HG03064 (cell line): ENCODE measurements at regions not wholly inside any gene's neighbourhood (a gene's known extent, or its start where the extent isn't known, plus 50 kb on each side); places are given as distances from the start of the nearest gene placed in this dataset.

ENCODE experiments used
- ATAC-seq: cut with Tn5 transposase; IDR thresholded peaks from one replicate; pipeline ENCODE4 v1.9.1; 2021; ENCODE audit warnings: low read depth; ENCODE audit not compliant: unreplicated experiment

DNA sequence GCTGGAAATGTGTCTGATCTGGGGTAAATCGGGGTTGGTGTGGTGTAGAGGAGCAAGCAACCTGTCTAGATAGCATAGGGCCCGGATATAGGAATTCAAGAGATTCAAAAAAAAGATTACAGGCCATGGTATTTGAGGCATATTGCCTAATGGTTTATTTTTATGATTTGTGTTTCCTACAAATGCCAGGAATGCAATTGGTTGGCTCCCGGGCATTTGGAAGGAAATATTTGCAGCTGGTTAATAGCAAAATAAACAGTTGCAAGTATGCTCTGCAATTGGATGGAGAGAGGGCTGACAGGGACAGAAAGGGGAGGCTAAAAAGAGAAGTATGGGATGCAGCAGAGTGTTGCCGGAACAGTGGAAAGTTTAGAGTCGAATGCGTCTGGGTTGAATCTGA lies 315.6 kb upstream of the ATP2B1 start:
- no peak for ATAC-seq

DNA sequence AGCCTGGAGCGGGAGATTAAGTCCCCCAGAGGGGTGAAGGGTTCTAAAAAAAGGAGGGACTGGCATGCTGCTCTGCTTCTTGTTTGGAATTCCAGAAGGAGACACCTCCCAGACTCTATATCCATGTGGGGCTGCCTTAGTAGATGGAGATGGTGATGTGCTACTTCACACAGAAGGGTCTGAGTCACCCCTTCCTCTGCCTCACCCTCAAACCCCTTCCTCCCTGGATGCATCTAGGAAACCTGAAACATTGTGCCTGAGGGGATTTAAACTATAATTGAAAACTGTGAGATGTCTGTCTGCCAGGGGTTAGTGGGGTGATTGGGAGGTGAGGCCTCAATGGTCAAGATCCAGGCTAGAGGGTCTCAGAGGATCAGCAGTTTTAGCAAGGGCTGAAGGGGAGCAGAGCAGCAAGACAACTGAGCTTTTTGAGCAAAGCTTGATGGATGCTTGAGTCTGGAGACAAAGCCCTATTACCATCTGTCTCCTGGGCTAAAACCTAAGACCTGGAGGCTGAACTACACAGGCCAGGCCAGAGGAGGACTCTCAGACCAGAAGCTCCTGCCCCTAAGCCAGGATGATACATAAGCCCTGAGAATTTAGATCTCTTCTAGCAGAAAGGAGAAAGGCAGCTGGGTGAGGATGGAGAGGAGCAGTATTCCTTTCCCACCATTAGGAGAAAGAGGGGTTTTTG lies 314.7 kb upstream of the ATP2B1 start:
- no peak for ATAC-seq

DNA sequence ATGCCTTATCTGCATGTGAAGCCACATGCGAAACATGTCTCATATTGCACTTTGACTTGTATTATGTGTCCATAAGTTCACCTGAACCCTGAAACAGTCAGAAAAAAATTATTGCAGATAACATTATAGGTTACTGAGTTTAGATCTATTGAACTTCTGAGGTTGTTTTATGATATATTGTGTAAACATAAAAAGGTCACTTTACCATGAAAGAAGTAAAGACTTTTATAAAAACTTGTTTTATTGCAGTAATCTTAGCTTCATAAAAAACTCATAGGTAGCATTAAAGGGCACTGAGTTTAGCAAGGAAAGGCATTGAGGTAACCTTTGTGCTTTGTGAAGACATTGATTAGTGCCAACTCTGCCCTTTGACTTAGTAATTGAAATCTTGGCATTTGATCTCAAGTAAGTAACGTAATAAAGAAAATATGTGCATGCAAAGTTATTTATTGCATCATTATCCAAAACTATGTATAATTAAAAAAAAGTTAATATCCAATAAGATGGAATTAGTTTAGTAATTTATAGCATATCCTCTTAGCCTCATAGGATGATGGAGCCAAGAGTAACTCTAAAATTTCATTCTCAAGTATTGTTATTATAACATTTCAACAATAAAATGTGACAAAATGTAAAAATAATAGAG lies 313.3 kb upstream of the ATP2B1 start:
- no peak for ATAC-seq

DNA sequence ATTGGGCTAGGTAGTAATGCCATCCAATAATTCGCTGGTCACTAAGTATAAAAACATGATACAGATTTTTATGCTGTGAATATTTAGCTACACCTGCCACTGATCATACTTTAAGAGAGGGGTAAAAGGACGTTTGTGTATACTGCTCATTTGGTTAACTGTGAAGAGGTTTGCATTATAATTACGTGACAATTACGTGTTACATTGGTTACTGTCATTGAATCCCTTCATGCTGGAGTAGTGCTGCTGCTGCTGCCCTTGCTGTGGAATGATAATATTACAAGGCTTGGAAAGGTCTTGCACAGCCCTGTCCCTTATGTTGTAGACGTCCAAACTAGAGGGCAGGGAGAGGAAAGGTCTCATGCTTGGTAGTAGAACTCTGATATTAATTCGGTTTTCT lies 312.2 kb upstream of the ATP2B1 start:
- no peak for ATAC-seq

DNA sequence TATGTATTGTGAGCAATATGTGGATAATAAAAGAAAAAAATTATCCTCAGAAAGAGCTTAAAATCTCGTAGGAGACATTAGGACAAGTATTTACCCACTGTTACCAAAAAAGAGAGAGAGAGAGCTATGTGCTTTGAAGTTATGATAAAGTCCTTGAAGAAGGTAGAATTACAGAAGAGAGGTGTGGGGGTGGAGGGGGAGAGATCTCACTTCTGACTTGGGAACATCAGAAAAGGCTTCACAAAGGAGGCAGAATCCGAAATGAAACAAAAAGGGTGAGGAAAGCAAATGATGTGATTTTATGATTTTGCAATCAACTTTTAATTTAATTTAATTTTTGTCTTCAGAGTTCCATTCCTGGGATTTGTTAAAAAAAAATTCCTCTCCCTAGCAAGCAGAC lies 311.8 kb upstream of the ATP2B1 start:
- ATAC-seq: no peak

DNA sequence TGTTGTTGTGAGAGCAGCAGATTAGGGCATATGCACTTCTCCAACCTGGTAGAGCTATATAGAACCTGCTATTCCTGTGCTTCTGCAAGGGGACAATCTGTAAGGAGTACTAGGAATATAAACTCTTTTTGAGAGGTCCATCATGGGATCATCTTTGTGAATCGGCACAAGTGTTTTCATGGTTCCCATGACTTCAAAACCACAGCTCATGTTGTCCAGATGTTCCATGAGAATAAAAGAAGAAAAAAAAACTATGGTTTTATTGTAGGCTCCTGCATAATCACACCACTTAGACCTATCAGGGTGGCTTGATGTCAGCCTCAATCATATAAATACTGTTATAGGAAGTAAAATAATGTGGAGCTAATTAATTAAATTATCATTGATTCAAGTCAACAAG lies 311.4 kb upstream of the ATP2B1 start:
- ATAC-seq: no peak

DNA sequence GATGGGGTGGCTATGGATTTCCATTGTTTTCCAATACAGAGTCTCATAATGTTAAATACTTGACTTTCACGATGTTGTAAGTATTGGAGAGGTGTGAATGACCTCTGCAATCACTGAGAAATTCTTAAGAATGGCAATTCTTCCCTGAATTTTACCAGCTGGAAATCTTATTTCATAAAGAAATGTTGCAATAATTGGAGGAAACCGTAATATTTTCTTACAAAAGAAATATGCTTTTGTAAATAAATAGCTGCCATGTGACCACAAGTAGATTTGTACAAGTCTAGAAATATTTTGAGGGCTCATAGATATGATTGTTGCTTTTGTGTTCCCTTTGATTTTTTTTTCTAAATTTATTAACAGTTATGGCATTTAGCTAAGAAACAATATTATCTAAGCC lies 308.7 kb upstream of the ATP2B1 start:
- no peak for ATAC-seq

DNA sequence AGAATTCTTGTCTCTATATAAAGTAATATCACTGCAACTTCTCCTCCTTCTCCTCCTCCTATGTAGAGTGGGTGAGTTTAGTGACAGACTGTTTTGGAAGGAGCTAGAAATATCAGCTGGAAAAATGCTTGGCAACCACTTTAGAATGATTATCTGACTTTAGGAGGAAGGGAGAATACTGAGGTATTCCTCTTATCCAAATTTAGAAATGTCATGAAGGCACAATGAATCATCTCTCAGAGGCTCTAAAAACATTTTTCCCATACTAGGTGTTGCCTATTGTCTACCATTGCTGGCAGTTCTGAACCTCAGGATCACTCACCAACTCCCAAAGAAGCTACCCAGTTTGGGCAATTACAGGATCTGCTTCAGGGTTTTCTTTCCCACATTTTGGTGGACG lies 306.6 kb upstream of the ATP2B1 start:
- ATAC-seq: no peak

DNA sequence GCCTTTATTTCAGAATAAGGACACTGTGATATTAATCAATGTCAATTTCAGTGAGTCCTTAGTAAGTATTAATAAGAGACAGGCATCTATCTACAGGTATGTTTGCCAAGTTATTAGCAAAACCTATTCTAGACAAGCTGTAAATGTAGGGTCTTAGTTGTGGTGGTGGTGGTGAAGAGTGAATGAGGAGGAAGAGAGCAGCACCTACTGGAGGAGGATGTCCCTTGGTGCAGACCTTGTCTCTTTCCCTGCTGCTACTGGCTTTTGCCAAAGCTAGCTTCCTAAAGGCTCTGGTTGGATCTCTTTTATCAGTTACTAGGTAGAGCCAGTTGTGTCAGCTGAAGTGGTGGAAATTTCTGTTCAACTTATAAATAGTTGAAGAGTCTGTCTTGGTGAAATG lies 304.8 kb upstream of the ATP2B1 start:
- no peak for ATAC-seq

DNA sequence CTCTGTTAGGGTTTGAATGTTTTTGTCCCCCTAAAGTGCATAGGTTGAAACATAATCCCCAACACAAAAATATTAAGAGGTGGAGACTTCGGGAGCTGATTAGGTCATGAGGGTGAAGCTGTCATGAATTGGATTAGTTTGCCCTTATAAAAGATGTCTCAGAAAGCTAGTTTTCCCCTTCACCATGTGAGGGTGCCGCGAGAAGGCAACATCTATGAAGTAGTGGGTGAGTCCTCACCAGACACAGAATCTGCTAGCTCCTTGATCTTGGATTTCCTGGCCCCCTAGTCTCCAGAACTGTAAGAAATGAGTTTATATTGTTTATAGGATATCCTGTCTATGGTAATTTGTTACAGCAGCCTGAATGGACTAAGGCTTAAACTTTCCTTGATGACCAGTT lies 301.5 kb upstream of the ATP2B1 start:
- no peak for ATAC-seq

DNA sequence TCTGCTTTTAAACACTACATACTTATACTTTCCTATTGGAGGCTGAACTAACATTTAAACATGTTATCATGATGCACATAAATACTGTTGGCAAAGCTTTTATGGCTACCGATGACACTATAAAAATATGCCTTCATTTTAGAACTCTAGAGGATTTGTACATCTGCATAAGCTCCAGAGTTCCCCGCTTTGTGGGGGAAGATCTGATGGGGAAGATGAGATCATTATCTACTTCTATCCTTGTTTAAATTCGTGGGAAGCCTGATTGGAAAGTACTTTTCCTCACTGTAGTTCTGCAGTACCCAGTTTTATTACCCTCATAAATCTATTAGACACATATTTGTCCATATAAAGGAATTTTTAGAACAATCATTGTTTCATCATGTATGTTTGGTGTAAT lies 299.6 kb upstream of the ATP2B1 start:
- no peak for ATAC-seq

DNA sequence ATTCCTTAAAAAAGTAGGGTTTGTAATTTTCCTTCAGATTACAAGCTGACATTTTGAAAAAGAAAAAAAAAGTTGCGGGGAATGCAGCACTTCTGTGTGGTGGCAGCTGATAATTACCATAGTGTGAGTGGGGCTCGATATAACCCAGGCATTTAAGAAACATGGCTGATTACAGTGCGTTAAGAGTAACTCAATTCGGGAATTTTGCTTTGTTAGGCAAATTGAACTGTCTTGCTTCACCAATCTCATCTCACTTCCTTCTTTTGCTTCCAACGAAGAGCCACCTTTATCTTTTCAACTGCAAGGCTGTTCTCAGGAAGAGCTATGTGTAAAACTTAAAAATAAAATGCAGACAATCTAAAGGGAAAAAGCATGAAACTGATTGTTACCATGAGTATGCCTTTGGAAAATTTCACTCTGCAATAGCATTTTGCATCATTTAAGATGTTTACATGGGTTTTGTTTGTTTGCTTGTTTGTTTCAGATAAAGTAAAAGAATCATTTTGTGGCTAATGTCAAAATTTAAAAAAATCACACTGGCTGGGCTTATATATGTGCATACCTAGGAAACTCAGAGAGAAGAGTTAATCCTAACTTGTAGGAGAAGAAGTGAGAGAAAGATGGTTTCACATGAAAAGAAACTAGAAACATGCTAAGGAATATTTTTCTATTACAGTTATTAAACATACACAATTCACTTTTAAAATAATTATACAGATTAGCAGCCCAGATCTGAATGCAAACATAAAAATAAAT lies 295.9 kb upstream of the ATP2B1 start:
- ATAC-seq: no peak

DNA sequence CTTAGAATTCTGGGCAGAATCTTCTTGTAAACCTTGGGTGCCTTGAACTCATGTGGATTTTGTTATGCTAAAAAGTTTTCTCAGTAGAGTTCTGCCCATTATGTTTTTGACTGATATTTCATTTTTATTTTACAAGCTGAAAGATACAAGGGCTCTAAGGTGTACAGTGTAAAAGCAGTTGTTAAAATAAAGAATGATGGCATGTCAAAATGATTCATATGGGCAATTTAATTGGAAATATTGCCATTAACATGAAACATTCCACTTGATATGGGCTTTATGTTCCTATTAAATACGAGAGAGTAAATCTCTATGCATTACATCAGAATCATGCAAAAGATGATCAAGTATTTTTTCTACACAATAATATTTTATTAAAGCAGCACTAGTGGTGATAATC lies 295.1 kb upstream of the ATP2B1 start:
- no peak for ATAC-seq

DNA sequence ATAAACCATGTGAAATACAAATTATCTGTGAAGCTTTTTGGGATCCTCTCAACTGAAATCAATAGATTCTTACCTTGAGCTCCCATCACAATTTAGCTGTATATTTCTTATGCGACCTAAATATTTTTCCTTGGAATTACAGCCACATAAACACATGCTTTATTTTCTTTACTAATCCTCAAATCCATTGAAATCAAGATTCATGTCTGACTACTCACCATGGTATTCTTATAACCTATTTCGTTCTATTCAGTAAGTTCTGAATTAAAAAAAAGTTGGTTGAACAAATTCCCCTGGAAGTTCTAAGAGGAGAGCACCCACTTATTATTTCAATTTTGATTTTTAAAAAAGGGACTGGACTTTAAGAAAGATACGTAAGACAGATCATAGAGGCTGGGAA lies 292.1 kb upstream of the ATP2B1 start:
- no peak for ATAC-seq

DNA sequence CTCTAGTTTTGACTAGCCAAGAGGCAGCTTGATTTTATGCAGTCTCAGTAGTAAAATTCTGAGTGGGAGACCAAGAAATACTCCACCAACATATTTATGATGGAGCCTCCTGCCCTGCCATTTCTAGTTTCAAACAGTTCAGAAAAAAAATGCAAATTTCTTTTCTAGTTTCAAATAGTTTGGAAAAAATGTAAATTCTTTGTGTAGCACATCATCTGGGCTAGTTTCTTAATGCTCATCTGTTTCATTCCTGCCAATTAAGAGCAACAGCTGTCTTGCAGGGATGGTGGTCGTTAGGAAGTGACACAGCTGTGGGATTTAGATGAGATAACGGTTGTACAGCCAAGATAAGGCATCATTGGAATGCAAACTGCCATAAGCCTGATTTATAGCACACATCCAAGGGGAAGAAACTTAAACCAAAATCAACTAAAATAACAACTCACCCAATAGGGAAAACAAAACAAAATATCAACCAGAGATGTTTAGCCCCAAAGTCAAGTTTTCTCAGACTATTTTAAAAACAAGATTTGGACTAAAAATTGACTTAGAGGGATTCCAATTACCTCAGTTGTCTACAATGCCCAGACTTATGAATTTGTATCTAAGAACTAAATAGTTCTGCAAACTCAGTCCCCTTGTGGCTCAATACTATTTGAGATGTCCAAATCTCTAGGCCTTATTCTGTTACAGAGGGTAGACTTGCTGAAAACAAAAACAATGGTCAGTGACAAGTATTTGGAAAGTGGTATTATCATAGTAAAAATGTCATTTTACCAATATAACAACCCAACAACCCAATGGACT lies 291.3 kb upstream of the ATP2B1 start:
- ATAC-seq: no peak

DNA sequence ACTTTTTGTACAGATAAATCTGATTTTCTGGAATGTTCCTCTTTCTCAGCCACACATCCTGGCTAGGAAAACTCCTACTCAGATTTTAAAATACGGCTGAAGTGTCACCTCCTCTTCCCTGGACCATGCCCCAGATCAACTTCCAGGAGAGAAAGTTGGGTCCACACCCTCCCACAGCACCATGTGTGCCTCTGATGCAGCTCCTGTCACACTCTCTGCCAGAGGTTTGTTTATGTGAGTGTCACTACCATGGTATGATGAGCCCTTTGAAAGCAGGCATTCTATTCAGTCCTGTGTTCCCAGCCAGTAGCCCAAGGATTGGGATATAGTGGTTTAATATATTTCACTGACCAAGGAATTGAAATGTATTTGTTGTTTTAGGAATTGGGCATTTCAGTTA lies 287.2 kb upstream of the ATP2B1 start:
- ATAC-seq: no peak

DNA sequence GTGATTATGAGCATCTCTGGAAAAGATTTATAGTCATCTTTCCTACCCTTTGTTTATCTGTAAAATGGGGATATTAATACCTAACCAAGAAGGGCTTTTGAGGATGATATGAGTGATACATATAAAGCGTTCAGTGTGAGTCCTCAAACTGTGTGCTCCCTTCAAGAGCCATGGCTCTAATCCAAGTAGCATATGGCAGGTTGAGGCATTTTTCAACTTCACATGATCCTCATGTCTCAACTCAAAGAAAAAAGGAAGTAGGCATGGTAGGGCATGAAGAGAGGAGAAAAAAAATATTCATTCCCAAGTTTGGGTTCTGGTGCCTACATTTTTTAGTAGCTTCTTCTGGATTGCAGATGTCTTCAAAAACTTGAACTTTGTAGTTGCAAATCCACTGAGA lies 286.3 kb upstream of the ATP2B1 start:
- ATAC-seq: no peak

DNA sequence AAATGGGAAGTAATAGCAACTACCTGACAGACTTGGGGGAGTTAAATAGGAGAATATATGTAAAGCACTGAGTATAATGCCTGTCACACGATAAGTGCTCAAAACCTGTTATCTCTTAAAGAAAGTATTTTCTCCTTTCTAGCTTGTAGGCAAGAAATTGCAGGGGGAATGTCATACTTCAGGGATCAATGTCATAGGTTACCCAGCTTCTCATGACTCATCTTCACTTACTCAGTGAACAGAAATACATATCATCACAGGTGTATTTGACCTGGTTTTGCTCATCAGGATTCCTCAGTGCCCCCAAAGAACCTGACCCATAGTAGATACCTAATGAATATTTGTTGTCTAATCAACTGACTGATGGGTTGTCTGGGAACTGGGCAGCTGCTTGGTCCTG lies 285.0 kb upstream of the ATP2B1 start:
- ATAC-seq: no peak

DNA sequence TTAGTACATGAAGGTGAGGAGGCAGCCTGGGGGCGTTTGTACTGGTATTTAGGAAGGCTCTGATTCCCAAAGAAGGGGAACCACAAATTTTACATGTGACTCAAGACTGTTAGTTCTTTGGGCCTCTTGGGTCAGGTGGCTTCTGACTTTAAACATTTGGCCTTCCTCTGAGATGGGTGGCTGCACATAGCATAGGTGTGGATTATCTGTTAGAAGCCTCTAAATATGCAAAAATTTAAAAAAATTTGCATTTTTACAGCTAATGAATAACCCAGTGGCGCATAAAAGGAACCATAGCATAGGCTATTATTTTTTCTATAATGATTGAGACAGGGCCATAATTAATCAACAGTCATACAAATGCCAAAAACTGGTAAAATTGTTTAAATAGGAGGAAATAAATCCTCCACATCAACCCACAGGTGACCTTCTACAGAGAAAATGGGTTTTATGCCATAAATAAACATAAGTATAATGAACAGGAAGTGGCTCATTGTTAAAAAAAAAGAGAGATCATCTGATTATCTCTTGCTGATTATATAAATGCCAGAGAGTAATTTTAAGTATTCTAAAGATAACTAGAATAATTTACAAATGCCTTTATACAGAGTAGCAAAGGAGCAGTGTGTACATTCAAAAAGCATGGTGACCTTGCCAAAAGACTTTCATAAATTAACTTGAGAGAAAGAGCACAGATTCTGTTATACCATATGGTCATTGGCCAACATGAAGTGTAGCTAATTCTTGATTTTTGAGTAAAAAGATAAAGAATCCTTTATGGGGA lies 284.2 kb upstream of the ATP2B1 start:
- no peak for ATAC-seq

DNA sequence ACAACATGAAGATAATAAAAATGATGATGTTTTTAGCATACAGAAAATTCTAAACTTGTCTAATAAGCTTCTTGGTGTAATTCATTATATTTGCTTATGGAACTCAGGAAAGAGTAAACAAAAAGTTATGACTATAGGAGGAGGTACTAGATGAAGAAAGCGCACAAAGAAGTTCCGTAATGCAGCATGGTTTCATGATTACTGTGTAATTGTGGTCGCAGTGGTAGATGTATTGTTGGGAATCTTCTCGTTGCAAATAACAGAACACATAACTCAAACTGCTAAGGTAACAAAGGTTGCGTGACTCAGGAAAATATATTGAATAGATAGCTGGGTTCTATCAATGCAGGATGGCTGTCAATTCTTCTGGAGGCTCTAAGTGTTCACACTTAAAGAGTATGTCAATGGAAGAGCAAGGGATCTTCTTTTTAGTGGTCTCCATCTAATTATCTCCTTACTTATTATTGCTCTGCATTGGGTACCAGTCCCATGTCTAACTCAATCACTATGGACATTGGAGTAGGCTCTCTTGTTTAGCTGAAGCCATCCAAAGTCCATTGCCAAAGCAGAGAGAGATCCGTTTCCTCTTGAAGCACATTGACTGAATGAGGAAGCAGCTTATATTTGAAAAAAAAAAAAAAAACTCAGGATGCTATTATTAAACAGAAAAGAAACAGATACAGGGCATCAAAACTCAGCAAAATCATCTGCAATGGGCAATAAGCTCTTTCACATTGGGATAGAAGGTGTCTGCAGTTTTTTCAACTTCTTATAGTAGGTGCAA lies 283.4 kb upstream of the ATP2B1 start:
- no peak for ATAC-seq
